ENCODE measurements at regions not wholly inside any gene's neighbourhood (a gene's known extent, or its start where the extent isn't known, plus 50 kb on each side); places are given as distances from the start of the nearest gene placed in this dataset.

- peaks cover 10% of the 10 kb centered on the region for H3K4me1 ChIP-seq (ENCODE audit: control insufficient read depth, low read length)
- no peaks in the 10 kb centered on the region for H3F3A ChIP-seq (ENCODE audit: control insufficient read depth, insufficient read depth)
- no peaks in the 10 kb centered on the region for H3K9me3 ChIP-seq (ENCODE audit: control insufficient read depth, insufficient read depth, low read length)
- no peaks in the 10 kb centered on the region for H3K36me3 ChIP-seq (ENCODE audit: control insufficient read depth, low read length)
- peaks cover 2% of the 10 kb centered on the region; the same call in 1 of the 2 replicates for H3K27me3 ChIP-seq (ENCODE audit: control insufficient read depth, low read length)
- no peak for TF ChIP-seq EZH2phosphoT487 (IDR thresholded peaks at IDR 0.05; ENCODE audit: borderline replicate concordance, low read length)
- TF ChIP-seq CTCF (IDR thresholded peaks at IDR 0.05; ENCODE audit: low read depth, low read length, poor library complexity, severe bottlenecking): no peak
- H3K79me2 ChIP-seq (ENCODE audit: control insufficient read depth, low read length): no peaks in the 10 kb centered on the region
- no peak overlapping the region for H3K4me3 ChIP-seq (ENCODE audit: low read length)
- H3K4me2 ChIP-seq (ENCODE audit: low read length): peak overlapping the region; percentile 13
- no peaks in the 10 kb centered on the region for H4K20me1 ChIP-seq (ENCODE audit: control insufficient read depth, insufficient read depth, low read depth, low read length)
- no peak overlapping the region for H3K27ac ChIP-seq (ENCODE audit: low read depth, low read length)
- H3K9me2 ChIP-seq (replicated peaks; ENCODE audit: control insufficient read depth, low read length): no peaks in the 10 kb centered on the region
Observed at GRCh38 chr2:9690716-9691498, 60.1 kb upstream of the YWHAQ start.

- Histone ChIP-seq H3K4me3 (ENCODE audit: low read length) (no peak overlapping the region), H3K27ac (ENCODE audit: low read depth, low read length) (no peak overlapping the region), H3K4me2 (ENCODE audit: low read length) (no peak overlapping the region), H3K4me1 (ENCODE audit: control insufficient read depth, low read length) (peaks cover 10% of the 10 kb centered on the region), H3K36me3 (ENCODE audit: control insufficient read depth, low read length) (no peaks in the 10 kb centered on the region), H3F3A (ENCODE audit: control insufficient read depth, insufficient read depth) (no peaks in the 10 kb centered on the region), H3K9me2 (replicated peaks; ENCODE audit: control insufficient read depth, low read length) (no peaks in the 10 kb centered on the region), H4K20me1 (ENCODE audit: control insufficient read depth, insufficient read depth, low read depth, low read length) (no peaks in the 10 kb centered on the region), H3K27me3 (ENCODE audit: control insufficient read depth, low read length) (peaks cover 7% of the 10 kb centered on the region; the same call in 1 of the 2 replicates), H3K79me2 (ENCODE audit: control insufficient read depth, low read length) (no peaks in the 10 kb centered on the region), H3K9me3 (ENCODE audit: control insufficient read depth, insufficient read depth, low read length) (no peaks in the 10 kb centered on the region)
- TF ChIP-seq EZH2phosphoT487 (IDR thresholded peaks at IDR 0.05; ENCODE audit: borderline replicate concordance, low read length) (no peak), CTCF (IDR thresholded peaks at IDR 0.05; ENCODE audit: low read depth, low read length, poor library complexity, severe bottlenecking) (no peak)
Observed at GRCh38 chr2:9692456-9693195, 61.8 kb upstream of the YWHAQ start.

GRCh38 chr2:9693196-9693491 lies 62.3 kb upstream of the YWHAQ start:
- Histone ChIP-seq H3K4me1 (ENCODE audit: control insufficient read depth, low read length) (peaks cover 10% of the 10 kb centered on the region), H3K9me2 (replicated peaks; ENCODE audit: control insufficient read depth, low read length) (no peaks in the 10 kb centered on the region), H3K4me3 (ENCODE audit: low read length) (no peak overlapping the region)

More at GRCh38 chr2:9693196-9693491, 62.3 kb upstream of the YWHAQ start:
- H3K9me3 ChIP-seq (ENCODE audit: control insufficient read depth, insufficient read depth, low read length): no peaks in the 10 kb centered on the region
- H3K36me3 ChIP-seq (ENCODE audit: control insufficient read depth, low read length): no peaks in the 10 kb centered on the region
- no peak overlapping the region for H3K4me2 ChIP-seq (ENCODE audit: low read length)
- no peaks in the 10 kb centered on the region for H4K20me1 ChIP-seq (ENCODE audit: control insufficient read depth, insufficient read depth, low read depth, low read length)
- H3F3A ChIP-seq (ENCODE audit: control insufficient read depth, insufficient read depth): no peaks in the 10 kb centered on the region
- no peak for TF ChIP-seq EZH2phosphoT487 (IDR thresholded peaks at IDR 0.05; ENCODE audit: borderline replicate concordance, low read length)
- TF ChIP-seq CTCF (IDR thresholded peaks at IDR 0.05; ENCODE audit: low read depth, low read length, poor library complexity, severe bottlenecking): no peak
- no peaks in the 10 kb centered on the region for H3K79me2 ChIP-seq (ENCODE audit: control insufficient read depth, low read length)
- no peak overlapping the region for H3K27ac ChIP-seq (ENCODE audit: low read depth, low read length)
- H3K27me3 ChIP-seq (ENCODE audit: control insufficient read depth, low read length): peaks cover 11% of the 10 kb centered on the region; the same call in 1 of the 2 replicates

All from DOHH2 (cell line).